ENCODE measurements at regions not wholly inside any gene's neighbourhood (a gene's known extent, or its start where the extent isn't known, plus 50 kb on each side); places are given as distances from the start of the nearest gene placed in this dataset.

GRCh38 chr2:40531359-40531758 is 79.5 kb upstream of the SLC8A1 start:
- TF ChIP-seq CTCF (IDR thresholded peaks at IDR 0.05; ENCODE audit: borderline replicate concordance, control extremely low read depth, extremely low read depth, insufficient read depth, missing control alignments): no peak
- DNase-seq (ENCODE audit: low spot score): no peak
- in situ Hi-C loops (cut with MboI; ENCODE audit: low sequenced_read_pairs, unreplicated experiment): no loop called here

- TF ChIP-seq CTCF (IDR thresholded peaks at IDR 0.05; ENCODE audit: borderline replicate concordance, control extremely low read depth, extremely low read depth, insufficient read depth, missing control alignments): no peak
- no peak for DNase-seq (ENCODE audit: low spot score)
- in situ Hi-C loops (cut with MboI; ENCODE audit: low sequenced_read_pairs, unreplicated experiment): no loop called here
These were observed 82.6 kb upstream of the SLC8A1 start for GRCh38 chr2:40534528-40534927.

- no peak for DNase-seq (ENCODE audit: low spot score)
- in situ Hi-C loops (cut with MboI; ENCODE audit: low sequenced_read_pairs, unreplicated experiment): no loop called here
- TF ChIP-seq CTCF (IDR thresholded peaks at IDR 0.05; ENCODE audit: borderline replicate concordance, control extremely low read depth, extremely low read depth, insufficient read depth, missing control alignments): no peak
These were observed 84.1 kb upstream of the SLC8A1 start for GRCh38 chr2:40535972-40536371.

- TF ChIP-seq CTCF (IDR thresholded peaks at IDR 0.05; ENCODE audit: borderline replicate concordance, control extremely low read depth, extremely low read depth, insufficient read depth, missing control alignments): no peak
- DNase-seq (ENCODE audit: low spot score): no peak
- in situ Hi-C loops (cut with MboI; ENCODE audit: low sequenced_read_pairs, unreplicated experiment): no loop called here
These were observed 88.1 kb upstream of the SLC8A1 start for GRCh38 chr2:40540026-40540425.

GRCh38 chr2:40543381-40543780 is 91.5 kb upstream of the SLC8A1 start:
- TF ChIP-seq CTCF (IDR thresholded peaks at IDR 0.05; ENCODE audit: borderline replicate concordance, control extremely low read depth, extremely low read depth, insufficient read depth, missing control alignments): no peak
- DNase-seq (ENCODE audit: low spot score): no peak
- in situ Hi-C loops (cut with MboI; ENCODE audit: low sequenced_read_pairs, unreplicated experiment): no loop called here

- no peak for TF ChIP-seq CTCF (IDR thresholded peaks at IDR 0.05; ENCODE audit: borderline replicate concordance, control extremely low read depth, extremely low read depth, insufficient read depth, missing control alignments)
- no peak for DNase-seq (ENCODE audit: low spot score)
- in situ Hi-C loops (cut with MboI; ENCODE audit: low sequenced_read_pairs, unreplicated experiment): no loop called here
These were observed 92.2 kb upstream of the SLC8A1 start for GRCh38 chr2:40544072-40544471.

GRCh38 chr2:40545645-40546044 is 93.8 kb upstream of the SLC8A1 start:
- no peak for TF ChIP-seq CTCF (IDR thresholded peaks at IDR 0.05; ENCODE audit: borderline replicate concordance, control extremely low read depth, extremely low read depth, insufficient read depth, missing control alignments)

More at GRCh38 chr2:40545645-40546044, 93.8 kb upstream of the SLC8A1 start:
- no peak for DNase-seq (ENCODE audit: low spot score)
- in situ Hi-C loops (cut with MboI; ENCODE audit: low sequenced_read_pairs, unreplicated experiment): no loop called here

Data from GM13976 (cell line).